ENCODE measurements at regions not wholly inside any gene's neighbourhood (a gene's known extent, or its start where the extent isn't known, plus 50 kb on each side); places are given as distances from the start of the nearest gene placed in this dataset.

GRCh38 chr4:12926189-12927066 lies 557.7 kb downstream of the RAB28 start:
- Histone ChIP-seq H3K27me3 (ENCODE audit: low read depth, low read length) (no peaks in the 10 kb centered on the region), H3K79me2 (ENCODE audit: low read length) (no peaks in the 10 kb centered on the region), H3K27ac (ENCODE audit: low read length) (no peak overlapping the region), H3K4me1 (ENCODE audit: low read length) (peaks cover 12% of the 10 kb centered on the region), H4K20me1 (ENCODE audit: insufficient read depth, low read length) (no peaks in the 10 kb centered on the region), H3K4me2 (ENCODE audit: low read length) (peak overlapping the region; percentile 31), H3K36me3 (replicated peaks; ENCODE audit: low read depth, low read length) (no peaks in the 10 kb centered on the region), H3K9ac (ENCODE audit: low read length) (no peak overlapping the region), H2AFZ (ENCODE audit: low read depth, low read length) (no peak overlapping the region), H3K9me3 (ENCODE audit: insufficient read depth, low read length) (no peaks in the 10 kb centered on the region), H3K4me3 (ENCODE audit: low read length) (no peak overlapping the region)
- no peak for TF ChIP-seq CTCF (IDR thresholded peaks at IDR 0.05; ENCODE audit: low read depth, low read length)
- no peak for TF ChIP-seq EZH2phosphoT487 (IDR thresholded peaks at IDR 0.05; ENCODE audit: low read depth)

- H3K9ac ChIP-seq (ENCODE audit: low read length), result no peak overlapping the region
- H3K4me1 ChIP-seq (ENCODE audit: low read length), result peaks cover 12% of the 10 kb centered on the region
- H3K27ac ChIP-seq (ENCODE audit: low read length), result no peak overlapping the region
- no peak for TF ChIP-seq EZH2phosphoT487 (IDR thresholded peaks at IDR 0.05; ENCODE audit: low read depth)
- no peak for TF ChIP-seq CTCF (IDR thresholded peaks at IDR 0.05; ENCODE audit: low read depth, low read length)
- H3K4me2 ChIP-seq (ENCODE audit: low read length), result no peak overlapping the region
- no peaks in the 10 kb centered on the region for H3K79me2 ChIP-seq (ENCODE audit: low read length)
- no peaks in the 10 kb centered on the region for H3K27me3 ChIP-seq (ENCODE audit: low read depth, low read length)
- no peak overlapping the region for H3K4me3 ChIP-seq (ENCODE audit: low read length)
- H4K20me1 ChIP-seq (ENCODE audit: insufficient read depth, low read length), result no peaks in the 10 kb centered on the region
- no peaks in the 10 kb centered on the region for H3K36me3 ChIP-seq (replicated peaks; ENCODE audit: low read depth, low read length)
- H2AFZ ChIP-seq (ENCODE audit: low read depth, low read length), result no peak overlapping the region
- H3K9me3 ChIP-seq (ENCODE audit: insufficient read depth, low read length), result no peaks in the 10 kb centered on the region
Observed at GRCh38 chr4:12924728-12925320, 559.3 kb downstream of the RAB28 start.

GRCh38 chr4:12924253-12924652 lies 559.9 kb downstream of the RAB28 start:
- H3K4me2 ChIP-seq (ENCODE audit: low read length), result no peak overlapping the region
- no peak overlapping the region for H3K4me3 ChIP-seq (ENCODE audit: low read length)

More at GRCh38 chr4:12924253-12924652, 559.9 kb downstream of the RAB28 start:
- no peak overlapping the region for H3K9ac ChIP-seq (ENCODE audit: low read length)
- no peak overlapping the region for H3K27ac ChIP-seq (ENCODE audit: low read length)
- H3K9me3 ChIP-seq (ENCODE audit: insufficient read depth, low read length), result no peaks in the 10 kb centered on the region
- H3K79me2 ChIP-seq (ENCODE audit: low read length), result no peaks in the 10 kb centered on the region
- H4K20me1 ChIP-seq (ENCODE audit: insufficient read depth, low read length), result no peaks in the 10 kb centered on the region
- peaks cover 12% of the 10 kb centered on the region for H3K4me1 ChIP-seq (ENCODE audit: low read length)
- H3K27me3 ChIP-seq (ENCODE audit: low read depth, low read length), result no peaks in the 10 kb centered on the region
- no peaks in the 10 kb centered on the region for H3K36me3 ChIP-seq (replicated peaks; ENCODE audit: low read depth, low read length)
- TF ChIP-seq CTCF (IDR thresholded peaks at IDR 0.05; ENCODE audit: low read depth, low read length) (no peak), EZH2phosphoT487 (IDR thresholded peaks at IDR 0.05; ENCODE audit: low read depth) (no peak)
- H2AFZ ChIP-seq (ENCODE audit: low read depth, low read length), result no peak overlapping the region
